KBM-7 (cell line): ENCODE measurements at regions not wholly inside any gene's neighbourhood (a gene's known extent, or its start where the extent isn't known, plus 50 kb on each side); places are given as distances from the start of the nearest gene placed in this dataset.

Experiments
- DNase-seq: peaks from one replicate; pipeline ENCODE4 v3.0.0-alpha.2; 2015
- in situ Hi-C: fragments of 300-500 bp; cut with MboI; formaldehyde crosslinking; loops from 2 replicates; pipeline ENCODE4 v1.14.3; 2020; ENCODE audit warnings: low sequenced_read_pairs, low pct_unique_long_range_greater_than_20kb, mixed read lengths

GRCh38 chr17:37802061-37802595 is 57.3 kb upstream of the HNF1B start:
- no peak for DNase-seq
- in situ Hi-C loops = no loop called here

DNA sequence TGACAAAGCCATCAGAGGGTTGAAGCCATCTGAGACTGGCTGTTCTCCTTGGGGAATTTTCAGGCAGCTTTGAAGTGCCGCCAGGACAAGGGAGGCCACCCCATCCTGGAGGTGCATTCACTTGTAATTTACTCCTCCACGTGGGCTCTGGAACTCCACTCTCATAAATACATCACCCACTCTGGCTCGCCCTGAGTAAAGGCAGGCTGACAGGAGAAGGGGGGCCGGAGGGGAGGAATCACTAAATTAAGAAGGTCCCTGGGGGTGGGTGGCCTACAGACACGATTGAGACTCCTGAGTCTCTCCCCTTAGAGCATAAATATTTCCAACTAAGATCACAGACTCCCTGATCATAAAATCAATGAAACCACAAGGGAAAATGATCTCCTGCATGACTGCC is 56.3 kb upstream of the HNF1B start:
- DNase-seq = no peak
- in situ Hi-C loops = no loop called here

DNA sequence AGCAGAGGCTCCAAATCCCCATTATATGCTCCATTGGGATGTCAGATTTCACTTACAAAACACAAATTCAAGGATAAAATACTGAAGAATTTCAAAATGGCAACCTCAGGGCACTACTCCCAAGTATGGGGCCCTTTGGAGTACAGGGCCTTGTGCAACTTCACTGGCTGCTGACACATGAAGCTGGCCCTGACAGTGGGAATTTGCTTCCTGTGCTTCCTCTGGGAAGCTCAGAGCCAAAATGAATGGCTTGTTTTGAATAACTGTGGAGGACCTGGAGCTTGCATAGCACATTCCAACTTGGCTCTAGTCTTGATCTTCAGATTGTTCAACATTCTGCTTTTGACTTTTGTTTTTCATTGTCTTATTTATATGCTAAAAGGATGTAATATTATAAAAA is 52.3 kb upstream of the HNF1B start:
- DNase-seq = no peak
- in situ Hi-C loops = no loop called here

DNA sequence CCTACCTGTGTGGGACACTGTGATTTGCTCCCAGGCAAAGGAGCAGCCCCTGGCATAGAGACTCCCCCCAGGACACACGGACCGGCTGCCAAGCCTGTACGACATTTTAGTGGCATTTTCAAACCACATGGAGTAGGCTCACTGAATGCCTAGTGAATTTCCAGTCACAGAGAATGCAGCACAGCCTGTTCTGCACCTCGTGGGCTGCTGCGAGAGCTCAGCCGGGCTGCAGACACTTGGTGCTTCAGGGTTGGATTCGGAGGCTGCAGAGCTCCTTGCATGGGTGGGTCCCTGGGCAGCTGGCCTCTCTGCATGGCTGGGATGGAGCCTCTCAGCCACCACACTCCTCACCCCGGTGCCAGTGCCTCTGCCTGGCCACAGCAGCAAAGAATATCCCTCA is 51.2 kb upstream of the HNF1B start:
- in situ Hi-C loops = no loop called here

More for the DNA sequence above, 51.2 kb upstream of the HNF1B start:
- DNase-seq = no peak
